NCI-H2081 treated with DMSO at 0.1 percent for 48 hours (cell line): ENCODE measurements at regions not wholly inside any gene's neighbourhood (a gene's known extent, or its start where the extent isn't known, plus 50 kb on each side); places are given as distances from the start of the nearest gene placed in this dataset.

Source experiments
- DNase-seq: peaks from one replicate; lab custom pipeline; 2025; lab: John Stamatoyannopoulos, UW

DNA sequence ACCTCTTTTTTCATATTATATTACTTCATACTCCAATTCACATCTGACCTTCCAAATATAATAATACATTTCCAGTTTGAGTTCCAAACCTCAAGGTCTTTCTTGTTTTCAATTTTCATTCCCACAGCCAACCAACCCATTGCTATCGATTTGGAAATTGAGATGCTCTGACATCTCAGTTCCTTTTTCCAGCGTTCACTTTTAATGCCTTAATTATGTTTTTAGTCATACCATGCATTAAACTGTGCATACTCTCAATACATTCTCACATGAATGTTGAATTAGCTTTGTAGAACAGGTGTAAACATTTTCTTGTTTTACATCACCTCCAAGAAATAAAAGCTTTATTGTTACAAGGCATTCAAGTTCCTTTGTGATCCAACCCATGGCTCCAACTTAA lies 294.2 kb upstream of the ANO3 start:
- no peak for DNase-seq

- DNase-seq: no peak
These were observed 291.6 kb upstream of the ANO3 start for GRCh38 chr11:26040339-26040738.

DNA sequence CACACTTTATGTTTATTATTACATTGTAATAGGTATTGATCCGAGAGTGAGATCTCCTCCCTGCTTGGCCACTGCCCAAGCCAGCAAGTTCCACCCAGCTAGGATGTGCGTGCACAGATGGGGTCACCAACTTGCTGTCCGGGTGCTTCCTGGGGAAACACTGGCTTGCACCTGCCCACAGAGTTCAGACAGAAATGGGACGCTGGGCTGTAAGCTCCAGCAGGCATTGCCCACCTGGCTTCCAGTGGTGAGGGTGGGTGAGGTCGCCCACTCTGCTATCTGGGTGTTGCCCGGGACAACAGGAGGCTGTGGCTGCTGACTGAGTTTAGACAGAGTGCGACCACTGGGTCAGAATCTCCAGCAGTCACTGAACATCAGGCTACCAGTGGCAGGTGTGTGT lies 289.8 kb upstream of the ANO3 start:
- DNase-seq: no peak

GRCh38 chr11:26043665-26044064 lies 288.3 kb upstream of the ANO3 start:
- no peak for DNase-seq

- DNase-seq: no peak
These were observed 287.5 kb upstream of the ANO3 start for GRCh38 chr11:26044389-26044788.

DNA sequence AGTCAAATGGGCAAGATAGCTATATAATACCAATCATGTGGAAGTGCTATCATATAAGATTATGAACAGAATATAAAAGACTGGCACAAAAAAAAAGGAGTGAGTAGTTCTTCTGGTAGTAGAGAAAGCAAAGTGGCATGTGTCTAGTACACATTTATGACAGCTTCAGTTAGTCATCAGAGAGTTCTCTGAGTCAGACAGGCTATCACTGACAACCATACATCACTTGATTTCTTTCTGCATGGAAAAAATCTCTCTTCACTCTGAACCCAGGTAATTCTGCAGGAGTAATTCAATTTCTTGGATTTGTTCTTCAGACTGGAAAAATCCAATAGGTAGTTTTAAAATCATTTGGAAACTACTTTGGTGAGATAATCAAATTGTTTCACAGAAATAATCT lies 286.8 kb upstream of the ANO3 start:
- DNase-seq: no peak

DNA sequence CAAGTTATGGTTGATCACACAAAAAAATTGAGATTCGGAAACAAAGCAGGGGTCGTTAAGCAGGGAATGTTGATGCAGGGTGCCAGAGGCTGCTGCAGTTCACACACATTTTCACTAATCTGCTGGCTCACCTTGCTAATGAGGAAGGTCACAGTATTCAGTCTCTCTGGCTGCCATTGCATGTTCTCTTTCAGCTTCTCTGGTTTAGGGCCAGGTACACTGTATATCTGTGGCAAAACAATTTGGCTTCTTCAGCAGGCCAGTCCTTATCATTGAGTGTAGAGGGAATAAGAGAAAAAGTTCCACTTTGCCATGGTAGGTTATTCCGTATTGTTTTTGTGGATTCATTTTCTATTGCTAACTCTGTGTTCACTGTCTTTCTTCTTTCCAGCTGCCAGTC lies 283.7 kb upstream of the ANO3 start:
- DNase-seq: no peak

GRCh38 chr11:26053966-26054365 lies 278.0 kb upstream of the ANO3 start:
- no peak for DNase-seq

GRCh38 chr11:26062660-26063059 lies 269.3 kb upstream of the ANO3 start:
- no peak for DNase-seq

DNA sequence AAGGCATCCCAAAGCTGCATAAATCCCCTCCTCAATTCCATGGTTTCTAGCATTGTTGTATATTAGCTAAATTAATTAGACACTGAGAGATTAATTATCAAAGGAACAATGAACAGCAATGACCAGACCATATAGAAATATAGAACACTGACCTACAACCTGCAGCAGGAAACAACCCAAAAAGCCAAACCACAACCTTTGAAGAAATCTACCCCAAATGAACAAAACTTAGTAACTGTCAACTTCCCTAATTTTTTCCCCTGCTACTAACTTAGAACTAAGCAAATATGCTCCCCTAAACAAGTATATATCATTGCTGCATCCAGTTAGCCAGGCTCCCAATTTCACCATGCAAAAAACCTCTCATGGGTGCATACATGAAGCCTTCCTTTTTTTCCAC lies 268.0 kb upstream of the ANO3 start:
- DNase-seq: no peak

DNA sequence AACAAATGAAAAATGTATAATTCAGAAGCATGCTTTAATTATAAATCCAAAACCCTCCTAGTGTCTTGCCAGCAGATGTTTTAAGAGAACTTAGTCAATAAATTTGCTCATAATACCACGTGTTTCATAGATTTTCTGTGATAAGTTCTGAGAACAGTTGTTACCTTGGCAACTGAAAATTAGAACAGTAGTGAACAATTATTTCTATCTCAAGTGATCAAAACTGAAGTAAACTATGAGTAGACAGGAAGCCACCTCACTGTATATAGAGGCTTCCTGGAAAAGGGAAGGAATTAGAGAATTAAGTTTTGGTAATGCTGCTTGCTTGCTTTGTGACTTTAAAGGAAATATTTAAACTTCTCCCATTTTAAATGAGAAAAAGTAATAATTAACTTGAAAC lies 266.0 kb upstream of the ANO3 start:
- DNase-seq: no peak

DNA sequence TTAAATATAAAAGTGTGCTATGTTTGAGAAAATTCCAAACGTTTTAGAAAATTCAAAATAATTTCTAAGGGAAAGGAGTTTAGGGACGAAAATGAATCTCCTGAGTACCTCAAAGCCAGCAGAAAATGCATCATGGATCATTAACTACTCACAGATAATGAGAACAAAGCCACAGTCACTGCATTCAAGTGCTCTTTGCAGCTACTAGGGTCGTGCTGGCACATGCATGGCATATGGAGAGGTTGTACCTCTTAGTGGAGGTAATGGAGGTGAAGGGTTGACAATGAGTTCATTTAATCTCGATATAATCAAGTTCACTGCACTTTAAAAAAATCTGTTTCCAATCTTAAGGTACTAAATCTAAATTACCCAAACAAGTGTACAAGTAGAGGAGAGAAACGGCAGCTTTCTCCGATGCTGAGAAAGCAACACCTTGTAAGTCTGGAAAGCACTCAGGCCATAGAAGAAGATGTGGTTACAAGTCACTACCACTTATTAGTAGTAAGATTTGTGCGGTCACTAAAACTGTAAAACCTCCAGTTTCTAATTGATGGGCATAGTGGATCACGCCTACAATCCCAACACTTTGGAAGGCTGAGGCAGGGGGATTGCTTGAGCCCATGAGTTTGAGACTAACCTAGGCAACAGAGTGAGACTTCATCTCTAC lies 261.1 kb upstream of the ANO3 start:
- DNase-seq: no peak

GRCh38 chr11:26072614-26073153 lies 259.2 kb upstream of the ANO3 start:
- no peak for DNase-seq

- DNase-seq: no peak
These were observed 258.3 kb upstream of the ANO3 start for GRCh38 chr11:26073646-26074045.

- no peak for DNase-seq
These were observed 255.5 kb upstream of the ANO3 start for GRCh38 chr11:26076233-26076990.

- no peak for DNase-seq
These were observed 253.6 kb upstream of the ANO3 start for GRCh38 chr11:26078231-26078821.

DNA sequence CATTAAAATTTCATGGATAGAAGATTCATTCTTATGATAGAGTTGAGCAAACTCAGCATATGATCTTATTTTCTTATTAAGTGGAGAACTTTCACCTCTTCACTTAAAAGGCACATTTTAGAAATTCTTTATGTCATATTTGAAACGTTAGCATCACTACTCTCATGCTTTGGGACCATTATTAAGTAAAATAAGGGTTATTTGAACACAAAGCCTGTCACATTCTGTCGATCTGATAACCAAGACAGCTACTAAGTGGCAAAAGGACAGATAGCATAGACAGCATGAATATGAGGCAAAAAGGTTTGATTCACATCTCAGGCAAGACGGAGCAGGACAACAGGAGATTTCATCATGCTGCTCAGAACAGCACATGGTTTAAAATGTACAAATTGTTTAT lies 247.6 kb upstream of the ANO3 start:
- no peak for DNase-seq

DNA sequence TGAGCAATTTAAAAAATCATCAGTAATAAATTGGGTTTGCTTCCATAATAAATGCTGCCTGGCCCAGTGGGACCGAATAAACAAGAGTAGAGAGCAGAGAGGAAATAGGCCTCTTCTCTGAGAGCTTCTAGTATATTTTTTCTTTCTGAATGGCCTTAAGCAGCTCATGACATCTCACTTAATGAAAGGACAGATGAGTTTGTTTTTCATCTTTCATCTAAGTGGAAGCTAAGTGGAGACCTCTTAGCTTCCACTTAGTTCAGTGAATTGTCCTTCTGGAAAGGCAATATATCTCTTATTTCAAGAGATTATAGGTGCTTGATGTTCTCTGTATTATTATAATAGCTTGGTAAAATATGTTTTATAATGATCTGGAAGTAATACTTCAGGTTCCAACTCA lies 245.9 kb upstream of the ANO3 start:
- DNase-seq: no peak

DNA sequence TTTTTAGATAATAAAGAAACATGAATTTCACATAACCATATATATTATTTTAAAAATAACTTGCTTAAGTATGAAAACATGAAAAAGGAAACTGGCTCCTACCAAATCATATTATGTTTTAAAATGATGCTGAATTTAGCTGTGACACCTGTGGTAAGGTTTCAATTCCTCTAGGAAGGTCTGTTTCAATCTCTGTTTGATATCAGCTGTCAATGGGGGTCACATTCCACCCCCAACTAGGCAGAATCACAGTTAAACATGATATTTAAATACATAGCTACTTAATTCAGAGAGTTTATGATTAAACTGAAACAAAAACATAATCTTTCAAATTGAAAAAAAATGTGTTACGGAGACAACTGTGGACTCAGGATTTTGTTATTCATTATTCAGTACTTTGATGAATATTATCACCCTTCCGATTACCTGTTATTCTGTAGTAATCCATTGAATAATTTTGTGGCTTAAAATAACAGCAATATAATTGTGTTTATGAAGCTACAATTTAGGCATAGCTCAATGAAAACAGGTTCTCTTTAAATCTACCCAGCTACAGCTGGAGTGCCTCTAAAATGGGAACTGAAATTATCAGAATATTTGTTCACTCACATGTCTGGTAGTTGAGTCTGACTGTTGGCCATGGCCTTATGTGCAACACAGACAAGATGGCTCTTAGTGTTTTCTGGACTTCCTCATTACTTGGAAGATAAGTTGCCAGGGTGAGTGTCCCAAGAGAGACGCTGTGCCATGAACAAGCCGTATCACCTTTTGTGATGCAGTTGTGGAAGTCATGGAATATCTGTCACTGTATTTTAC lies 244.6 kb upstream of the ANO3 start:
- no peak for DNase-seq

DNA sequence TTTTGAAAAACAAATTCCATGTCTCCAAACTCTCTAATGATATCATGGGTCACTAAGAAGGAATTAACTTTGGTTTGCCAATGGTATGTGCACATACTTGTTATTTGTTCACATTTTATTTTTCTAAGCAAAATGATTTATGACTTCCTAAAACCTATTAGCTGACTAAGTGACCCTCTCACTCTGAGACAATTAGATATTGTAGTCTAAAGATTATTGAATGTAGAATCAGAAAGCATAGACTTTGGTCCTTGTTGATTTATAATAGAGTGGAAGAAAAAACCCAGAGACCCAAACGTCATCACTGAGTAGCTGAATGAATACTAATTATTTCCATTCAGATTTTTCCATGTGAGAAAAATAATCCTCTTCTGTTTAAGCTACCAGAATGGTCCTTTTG lies 243.5 kb upstream of the ANO3 start:
- no peak for DNase-seq

- DNase-seq: no peak
These were observed 241.3 kb upstream of the ANO3 start for GRCh38 chr11:26090651-26091050.

DNA sequence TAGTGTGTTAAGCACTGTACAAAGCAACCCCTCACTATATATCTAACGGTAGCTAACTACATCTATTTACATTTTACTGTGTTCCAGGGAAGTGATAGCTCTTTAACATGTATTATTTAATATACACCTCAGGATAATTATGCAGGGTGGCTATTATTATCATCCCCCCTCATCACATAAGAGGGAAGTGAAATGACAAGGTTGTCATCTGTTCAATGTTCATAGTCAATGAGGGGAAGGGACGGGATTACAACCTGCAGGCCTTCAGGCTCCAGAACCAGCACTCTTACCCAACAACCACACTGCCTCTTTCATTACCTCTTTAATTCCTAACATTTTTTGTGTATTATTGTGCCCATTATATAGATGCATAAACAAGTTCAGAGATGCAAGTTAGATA lies 238.7 kb upstream of the ANO3 start:
- no peak for DNase-seq
